ENCODE measurements at regions not wholly inside any gene's neighbourhood (a gene's known extent, or its start where the extent isn't known, plus 50 kb on each side); places are given as distances from the start of the nearest gene placed in this dataset.
A peak's percentile ranks its signal among the peaks of the same experiment; 100 is the strongest.
"Not testable (repeated sequence)": the region's sequence is repeated elsewhere in the genome, so short reads cannot be mapped to it uniquely, and the experiment has no call there.

- H3K4me3 ChIP-seq (replicated peaks in 1 of 2; ENCODE audit: low read depth in 2 of 2, low read length in 2 of 2): no peak overlapping the region
- peak; percentile 18 to 82 for DNase-seq (ENCODE audit: low read depth in 2 of 2)
- TF ChIP-seq CTCF (IDR thresholded peaks at IDR 0.05; ENCODE audit: low read depth, low read length): no peak
Observed at GRCh38 chrX:116317409-116317808, 119.0 kb upstream of the SLC6A14 start.

GRCh38 chrX:116318672-116319071 is 117.7 kb upstream of the SLC6A14 start:
- no peak overlapping the region for H3K4me3 ChIP-seq (replicated peaks in 1 of 2; ENCODE audit: low read depth in 2 of 2, low read length in 2 of 2)
- DNase-seq (ENCODE audit: low read depth in 2 of 2): no peak
- TF ChIP-seq CTCF (IDR thresholded peaks at IDR 0.05; ENCODE audit: low read depth, low read length): no peak

DNA sequence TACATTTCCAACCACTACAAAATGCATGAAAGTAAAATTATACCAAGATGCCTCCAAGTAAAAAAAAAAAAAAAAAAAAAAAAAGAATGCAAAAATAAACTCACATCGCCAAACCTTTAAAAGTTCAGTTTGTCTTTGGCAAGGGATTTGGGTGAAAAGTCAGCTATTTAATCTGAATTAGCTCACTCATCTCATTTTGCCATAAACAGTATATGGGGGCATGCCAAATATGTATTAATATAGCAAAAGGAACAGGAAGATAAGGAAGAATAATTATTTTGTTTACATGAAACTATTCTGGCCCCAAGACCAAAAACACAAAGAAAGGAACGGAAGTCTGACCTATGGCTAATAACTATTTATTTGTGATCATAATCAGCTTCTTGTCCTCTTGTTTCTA is 114.7 kb upstream of the SLC6A14 start:
- DNase-seq (ENCODE audit: low read depth in 2 of 2): no peak
- no peak for TF ChIP-seq CTCF (IDR thresholded peaks at IDR 0.05; ENCODE audit: low read depth, low read length)
- H3K4me3 ChIP-seq (replicated peaks in 1 of 2; ENCODE audit: low read depth in 2 of 2, low read length in 2 of 2): no peak overlapping the region

DNA sequence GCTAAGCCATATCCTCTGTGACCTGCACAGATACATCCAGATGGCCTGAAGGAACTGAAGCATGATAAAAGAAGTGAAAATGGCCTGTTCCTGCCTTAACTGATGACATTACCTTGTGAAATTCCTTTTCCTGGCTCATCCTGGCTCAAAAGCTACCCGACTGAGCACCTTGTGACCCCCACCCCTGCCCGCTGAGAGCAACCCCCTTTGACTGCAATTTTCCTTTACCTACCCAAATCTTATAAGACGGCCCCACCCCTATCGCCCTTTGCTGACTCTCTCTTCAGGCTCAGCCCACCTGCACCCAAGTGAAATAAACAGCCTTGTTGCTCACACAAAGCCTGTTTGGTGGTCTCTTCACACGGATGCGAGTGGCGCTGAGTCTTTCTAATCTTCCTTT is 104.4 kb upstream of the SLC6A14 start:
- H3K4me3 ChIP-seq (replicated peaks in 1 of 2; ENCODE audit: low read depth in 2 of 2, low read length in 2 of 2); DNase-seq (ENCODE audit: low read depth in 2 of 2): not testable (repeated sequence)

DNA sequence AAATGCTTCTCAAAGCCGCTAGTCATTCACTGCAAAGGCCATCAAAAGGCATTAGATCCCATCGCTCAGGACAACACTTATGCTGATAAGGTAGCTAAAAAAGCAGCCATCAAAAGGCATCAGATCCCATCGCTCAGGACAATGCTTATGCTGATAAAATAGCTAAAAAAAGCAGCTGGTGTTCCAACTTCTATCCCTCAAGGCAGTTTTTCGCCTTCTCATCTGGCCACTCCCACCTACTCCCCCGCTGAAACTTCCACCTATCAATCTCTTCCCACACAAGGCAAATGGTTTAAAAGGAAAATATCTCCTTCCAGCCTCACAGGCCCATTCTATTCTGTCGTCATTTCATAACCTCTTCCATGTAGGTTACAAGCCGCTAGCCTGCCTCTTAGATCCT is 101.6 kb upstream of the SLC6A14 start:
- H3K4me3 ChIP-seq (replicated peaks in 1 of 2; ENCODE audit: low read depth in 2 of 2, low read length in 2 of 2); DNase-seq (ENCODE audit: low read depth in 2 of 2): not testable (repeated sequence)

GRCh38 chrX:116339407-116339806 is 97.0 kb upstream of the SLC6A14 start:
- H3K4me3 ChIP-seq (replicated peaks in 1 of 2; ENCODE audit: low read depth in 2 of 2, low read length in 2 of 2): no peak overlapping the region
- DNase-seq (ENCODE audit: low read depth in 2 of 2): no peak
- no peak for TF ChIP-seq CTCF (IDR thresholded peaks at IDR 0.05; ENCODE audit: low read depth, low read length)

- H3K4me3 ChIP-seq (replicated peaks in 1 of 2; ENCODE audit: low read depth in 2 of 2, low read length in 2 of 2): no peak overlapping the region
- no peak for TF ChIP-seq CTCF (IDR thresholded peaks at IDR 0.05; ENCODE audit: low read depth, low read length)
- DNase-seq (ENCODE audit: low read depth in 2 of 2): peak in 1 of 2 donors; percentile 20
Observed at GRCh38 chrX:116342903-116343302, 93.5 kb upstream of the SLC6A14 start.

- no peak for DNase-seq (ENCODE audit: low read depth in 2 of 2)
- no peak overlapping the region for H3K4me3 ChIP-seq (replicated peaks in 1 of 2; ENCODE audit: low read depth in 2 of 2, low read length in 2 of 2)
- TF ChIP-seq CTCF (IDR thresholded peaks at IDR 0.05; ENCODE audit: low read depth, low read length): no peak
Observed at GRCh38 chrX:116345958-116346357, 90.4 kb upstream of the SLC6A14 start.

All from cardiac fibroblast (primary cell).